Panc1 (cell line): ENCODE measurements at regions not wholly inside any gene's neighbourhood (a gene's known extent, or its start where the extent isn't known, plus 50 kb on each side); places are given as distances from the start of the nearest gene placed in this dataset.

Source experiments
- CTCF ChIP-seq: fragments of 450-650 bp; IDR thresholded peaks from 2 replicates; pipeline ENCODE4 v1.5.1; 2017; ENCODE audit warnings: mild to moderate bottlenecking
- POLR2AphosphoS5 ChIP-seq: IDR thresholded peaks from 2 replicates; pipeline ENCODE4 v1.6.1; 2012; ENCODE audit warnings: mild to moderate bottlenecking, low read depth, low read length, moderate library complexity

- no peak for TF ChIP-seq CTCF
- no peak for TF ChIP-seq POLR2AphosphoS5
Measured at GRCh38 chr5:159832073-159832472, 84.2 kb upstream of the ADRA1B start.
